ENCODE measurements at regions not wholly inside any gene's neighbourhood (a gene's known extent, or its start where the extent isn't known, plus 50 kb on each side); places are given as distances from the start of the nearest gene placed in this dataset.

DNA sequence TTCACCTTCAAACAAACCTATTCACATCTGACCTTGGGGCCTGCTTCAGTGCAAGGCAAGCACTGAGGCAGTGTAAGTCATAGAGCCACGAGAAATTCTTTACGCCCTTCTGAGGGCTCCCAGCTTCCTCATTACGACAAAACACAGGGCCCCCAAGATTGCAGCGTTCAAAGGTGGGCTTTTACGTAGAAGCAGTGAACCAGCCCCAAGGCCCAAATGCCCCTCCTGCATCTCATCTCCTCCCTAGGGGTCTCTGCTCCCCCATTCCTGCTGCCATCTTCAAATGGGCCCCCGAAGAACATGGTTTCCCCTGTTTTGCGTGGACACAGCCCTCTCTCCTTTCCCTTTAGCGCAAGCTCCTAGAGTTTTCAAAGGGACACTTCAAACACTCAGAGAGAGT lies 285.1 kb downstream of the MEX3B start:
- Histone ChIP-seq H3K14ac (ENCODE audit: insufficient read depth, low read length) (no peak overlapping the region), H3K9ac (ENCODE audit: extremely low read depth, insufficient read length, low read length) (no peak overlapping the region), H3K4ac (ENCODE audit: low read depth, low read length) (no peak overlapping the region), H2AFZ (ENCODE audit: low read length) (no peak overlapping the region), H4K5ac (ENCODE audit: insufficient read length, low read depth, low read length) (no peak overlapping the region), H3K27me3 (ENCODE audit: insufficient read depth, low read length) (no peaks in the 10 kb centered on the region), H3K23ac (ENCODE audit: insufficient read length, low read depth, low read length) (no peak overlapping the region), H2BK12ac (ENCODE audit: insufficient read length, low read depth, low read length) (no peak overlapping the region), H3T11ph (ENCODE audit: low read length) (no peak overlapping the region), H2BK5ac (ENCODE audit: insufficient read length, low read length) (no peak overlapping the region), H3K79me1 (ENCODE audit: insufficient read depth, low read depth, low read length, poor library complexity, severe bottlenecking) (no peaks in the 10 kb centered on the region), H3K23me2 (ENCODE audit: insufficient read length, low read depth, low read length, poor library complexity, severe bottlenecking) (no peaks in the 10 kb centered on the region), H4K8ac (replicated peaks; ENCODE audit: insufficient read length, low read depth, low read length) (no peak overlapping the region), H3K18ac (ENCODE audit: insufficient read length, low read depth, low read length) (no peak overlapping the region), H3K56ac (ENCODE audit: insufficient read length, low read depth, low read length) (no peak overlapping the region), H4K20me1 (ENCODE audit: control insufficient read depth, insufficient read depth, insufficient read length) (no peaks in the 10 kb centered on the region), H3K4me2 (ENCODE audit: insufficient read depth, insufficient read length, low read length) (no peak overlapping the region), H2BK15ac (ENCODE audit: low read depth, low read length) (no peak overlapping the region), H4K91ac (ENCODE audit: insufficient read length, low read depth, low read length) (no peak overlapping the region), H2BK20ac (ENCODE audit: low read depth, low read length, poor library complexity, severe bottlenecking) (no peak overlapping the region), H2BK120ac (ENCODE audit: low read depth, low read length, poor library complexity, severe bottlenecking) (no peak overlapping the region), H3K27ac (ENCODE audit: insufficient read length, low read depth, low read length) (no peak overlapping the region), H3K79me2 (ENCODE audit: insufficient read depth, low read length) (no peaks in the 10 kb centered on the region), H3K9me3 (ENCODE audit: control insufficient read depth, low read depth, low read length) (no peaks in the 10 kb centered on the region), H3K4me1 (ENCODE audit: insufficient read depth, low read length) (peaks cover 7% of the 10 kb centered on the region), H2AK5ac (ENCODE audit: insufficient read length, low read length) (no peak overlapping the region)
- H3K4me1 Mint-ChIP-seq: peaks cover 16 to 25% of the 10 kb centered on the region in 2 experiments
- no peak overlapping the region for H3K4me3 Mint-ChIP-seq
- no peaks in the 10 kb centered on the region for H3K27me3 Mint-ChIP-seq (ENCODE audit: low read depth)
- no peak for DNase-seq
- H3K36me3 Mint-ChIP-seq (ENCODE audit: insufficient read depth in 1 of 3, low read depth in 3 of 3): peaks cover 4 to 16% (median 4%) of the 10 kb centered on the region in 3 experiments; a peak in 6 of 7 replicates
- peaks cover 2 to 5% of the 10 kb centered on the region in 2 experiments; a peak in 2 of 5 replicates for H3K9me3 Mint-ChIP-seq
- no peak overlapping the region for H3K27ac Mint-ChIP-seq
- no CpG with 5 or more reads among the region's 8 CpGs for WGBS (ENCODE audit: extremely low coverage, insufficient read length, low lambda C conversion rate)
- no peak for TF ChIP-seq CTCF (conservative IDR thresholded peaks at IDR 0.05)

All from H9 (cell line).